ENCODE measurements at regions not wholly inside any gene's neighbourhood (a gene's known extent, or its start where the extent isn't known, plus 50 kb on each side); places are given as distances from the start of the nearest gene placed in this dataset.

- no peak for DNase-seq
These were observed 172.4 kb upstream of the SOX5 start for GRCh38 chr12:24121911-24122310.

GRCh38 chr12:24118668-24119067 is 169.2 kb upstream of the SOX5 start:
- DNase-seq = no peak

- DNase-seq = no peak
These were observed 167.1 kb upstream of the SOX5 start for GRCh38 chr12:24116548-24116947.

- no peak for DNase-seq
These were observed 164.2 kb upstream of the SOX5 start for GRCh38 chr12:24113701-24114100.

- no peak for DNase-seq
These were observed 162.1 kb upstream of the SOX5 start for GRCh38 chr12:24111616-24112015.

- no peak for DNase-seq
These were observed 161.6 kb upstream of the SOX5 start for GRCh38 chr12:24111086-24111485.

GRCh38 chr12:24109381-24110039 is 160.0 kb upstream of the SOX5 start:
- no peak for DNase-seq

GRCh38 chr12:24102676-24103075 is 153.2 kb upstream of the SOX5 start:
- DNase-seq = no peak

- DNase-seq = no peak
These were observed 150.1 kb upstream of the SOX5 start for GRCh38 chr12:24099576-24099975.

- no peak for DNase-seq
These were observed 145.8 kb upstream of the SOX5 start for GRCh38 chr12:24095245-24095644.

GRCh38 chr12:24089510-24089890 is 140.0 kb upstream of the SOX5 start:
- DNase-seq = no peak

- DNase-seq = no peak
These were observed 139.5 kb upstream of the SOX5 start for GRCh38 chr12:24088751-24089509.

- no peak for DNase-seq
These were observed 137.8 kb upstream of the SOX5 start for GRCh38 chr12:24087294-24087693.

GRCh38 chr12:24084800-24085199 is 135.3 kb upstream of the SOX5 start:
- no peak for DNase-seq

GRCh38 chr12:24083838-24084237 is 134.4 kb upstream of the SOX5 start:
- no peak for DNase-seq

- DNase-seq = no peak
These were observed 132.1 kb upstream of the SOX5 start for GRCh38 chr12:24081606-24082005.

- no peak for DNase-seq
These were observed 131.6 kb upstream of the SOX5 start for GRCh38 chr12:24081092-24081529.

GRCh38 chr12:24080465-24080864 is 131.0 kb upstream of the SOX5 start:
- no peak for DNase-seq

GRCh38 chr12:24079083-24079482 is 129.6 kb upstream of the SOX5 start:
- DNase-seq = no peak

- no peak for DNase-seq
These were observed 128.9 kb upstream of the SOX5 start for GRCh38 chr12:24078318-24078765.

GRCh38 chr12:24077161-24077560 is 127.7 kb upstream of the SOX5 start:
- no peak for DNase-seq

GRCh38 chr12:24075650-24076049 is 126.2 kb upstream of the SOX5 start:
- DNase-seq = no peak

- no peak for DNase-seq
These were observed 123.8 kb upstream of the SOX5 start for GRCh38 chr12:24073170-24073810.

- no peak for DNase-seq
These were observed 122.8 kb upstream of the SOX5 start for GRCh38 chr12:24072302-24072701.
